Uterus (tissue), 2 donors: ENCODE measurements at regions not wholly inside any gene's neighbourhood (a gene's known extent, or its start where the extent isn't known, plus 50 kb on each side); places are given as distances from the start of the nearest gene placed in this dataset.

Experiments
- POLR2A ChIP-seq, 2 donors: fragments of 450-650 bp; IDR thresholded peaks; one replicate each; pipeline ENCODE4 v1.6.1; 2016; ENCODE audit warnings: antibody characterized with exemption in 2 of 2, mild to moderate bottlenecking in 1 of 2, moderate library complexity in 1 of 2
- TF ChIP-seq, protein P1 (sequence below), 4 experiments: fragments of 200-600 bp in 2 of 4; fragments of 450-650 bp in 2 of 4; sonication (generic) in 2 of 4; IDR thresholded peaks; one replicate each; pipeline ENCODE4 v1.5.1; 2016 to 2019; ENCODE audit warnings: antibody characterized with exemption in 4 of 4, mild to moderate bottlenecking in 2 of 4, moderate library complexity in 1 of 4

DNA sequence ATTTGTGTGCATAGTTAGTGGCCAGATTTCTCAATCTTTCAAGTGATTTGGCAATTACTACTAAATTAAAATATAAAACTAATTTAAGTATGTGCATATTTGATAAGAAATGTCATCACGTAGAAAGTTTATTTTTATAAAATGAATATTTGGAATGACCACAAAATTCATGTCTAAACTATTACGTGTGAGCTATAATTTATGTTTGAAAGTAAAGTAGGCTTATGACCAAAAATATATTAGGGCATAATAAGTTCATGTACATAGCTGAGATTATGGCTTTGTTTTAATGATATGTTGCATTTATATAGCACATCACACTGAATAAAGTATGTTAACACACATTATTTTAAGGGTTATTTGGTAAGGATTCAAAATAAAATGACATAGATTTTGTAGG is 1532.6 kb downstream of the C4orf33 start:
- TF ChIP-seq POLR2A (IDR thresholded peaks at IDR 0.05) = no peak
- TF ChIP-seq, protein P1, sequence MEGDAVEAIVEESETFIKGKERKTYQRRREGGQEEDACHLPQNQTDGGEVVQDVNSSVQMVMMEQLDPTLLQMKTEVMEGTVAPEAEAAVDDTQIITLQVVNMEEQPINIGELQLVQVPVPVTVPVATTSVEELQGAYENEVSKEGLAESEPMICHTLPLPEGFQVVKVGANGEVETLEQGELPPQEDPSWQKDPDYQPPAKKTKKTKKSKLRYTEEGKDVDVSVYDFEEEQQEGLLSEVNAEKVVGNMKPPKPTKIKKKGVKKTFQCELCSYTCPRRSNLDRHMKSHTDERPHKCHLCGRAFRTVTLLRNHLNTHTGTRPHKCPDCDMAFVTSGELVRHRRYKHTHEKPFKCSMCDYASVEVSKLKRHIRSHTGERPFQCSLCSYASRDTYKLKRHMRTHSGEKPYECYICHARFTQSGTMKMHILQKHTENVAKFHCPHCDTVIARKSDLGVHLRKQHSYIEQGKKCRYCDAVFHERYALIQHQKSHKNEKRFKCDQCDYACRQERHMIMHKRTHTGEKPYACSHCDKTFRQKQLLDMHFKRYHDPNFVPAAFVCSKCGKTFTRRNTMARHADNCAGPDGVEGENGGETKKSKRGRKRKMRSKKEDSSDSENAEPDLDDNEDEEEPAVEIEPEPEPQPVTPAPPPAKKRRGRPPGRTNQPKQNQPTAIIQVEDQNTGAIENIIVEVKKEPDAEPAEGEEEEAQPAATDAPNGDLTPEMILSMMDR (IDR thresholded peaks at IDR 0.05) = no peak
